Activated naive CD8-positive, alpha-beta T cell treated with anti-CD3 and anti-CD28 coated beads, Interleukin-2, amount 10 ng/mL, durations not matched to agents 7 days and 5 days (primary cell): ENCODE measurements at regions not wholly inside any gene's neighbourhood (a gene's known extent, or its start where the extent isn't known, plus 50 kb on each side); places are given as distances from the start of the nearest gene placed in this dataset.

Experiments used
- ATAC-seq: fragments of 150-1000 bp; cut with Tn5 transposase; one replicate; pipeline ENCODE4 v1.10.0; 2021; ENCODE audit warnings: low read depth, moderate library complexity
- POLR2A ChIA-PET: fragments of 350-600 bp; sonication (Branson Sonifier 250); formaldehyde crosslinking; loops from one replicate; lab custom pipeline; 2021; ENCODE audit warnings: antibody characterized with exemption; lab: Charles Lee
- DNase-seq: peaks from one replicate; pipeline ENCODE4 v3.0.0; 2021
- H3K27ac Mint-ChIP-seq: one replicate; pipeline ENCODE4 v1.8.0; 2022; ENCODE audit warnings: mild to moderate bottlenecking, mixed read lengths
- H3K27me3 Mint-ChIP-seq: one replicate; pipeline ENCODE4 v1.8.0; 2022; ENCODE audit warnings: mild to moderate bottlenecking, moderate library complexity, mixed read lengths
- H3K36me3 Mint-ChIP-seq: one replicate; pipeline ENCODE4 v1.8.0; 2021; ENCODE audit warnings: mild to moderate bottlenecking, mixed read lengths
- H3K4me1 Mint-ChIP-seq: one replicate; pipeline ENCODE4 v1.8.0; 2021; ENCODE audit warnings: mixed read lengths
- H3K4me3 Mint-ChIP-seq: one replicate; pipeline ENCODE4 v1.8.0; 2022; ENCODE audit warnings: mild to moderate bottlenecking, moderate library complexity, mixed read lengths
- H3K9me3 Mint-ChIP-seq: one replicate; pipeline ENCODE4 v1.8.0; 2021; ENCODE audit warnings: mixed read lengths

GRCh38 chr5:120080781-120081180, 383.3 kb upstream of the PRR16 start:
- no peak overlapping the region for H3K27ac Mint-ChIP-seq
- H3K27me3 Mint-ChIP-seq, result no peaks in the 10 kb centered on the region
- H3K36me3 Mint-ChIP-seq, result no peaks in the 10 kb centered on the region
- no peak overlapping the region for H3K4me3 Mint-ChIP-seq
- POLR2A ChIA-PET, result no interaction called here
- no peaks in the 10 kb centered on the region for H3K9me3 Mint-ChIP-seq
- no peak for DNase-seq
- no peak for ATAC-seq
- H3K4me1 Mint-ChIP-seq, result no peaks in the 10 kb centered on the region

- no peak for DNase-seq
- Mint-ChIP-seq H3K27me3 (no peaks in the 10 kb centered on the region), H3K4me1 (no peaks in the 10 kb centered on the region), H3K9me3 (no peaks in the 10 kb centered on the region), H3K36me3 (no peaks in the 10 kb centered on the region), H3K4me3 (no peak overlapping the region), H3K27ac (no peak overlapping the region)
- POLR2A ChIA-PET, result no interaction called here
- no peak for ATAC-seq
Observed at GRCh38 chr5:120082316-120083068, 381.6 kb upstream of the PRR16 start.

- Mint-ChIP-seq H3K27me3 (no peaks in the 10 kb centered on the region), H3K36me3 (no peaks in the 10 kb centered on the region), H3K4me1 (peaks cover 7% of the 10 kb centered on the region), H3K4me3 (no peak overlapping the region), H3K27ac (no peak overlapping the region), H3K9me3 (no peaks in the 10 kb centered on the region)
- DNase-seq, result no peak
- POLR2A ChIA-PET, result no interaction called here
- no peak for ATAC-seq
Observed at GRCh38 chr5:120083851-120084542, 380.1 kb upstream of the PRR16 start.

GRCh38 chr5:120084543-120084870, 379.6 kb upstream of the PRR16 start:
- Mint-ChIP-seq H3K9me3 (no peaks in the 10 kb centered on the region), H3K4me1 (peaks cover 8% of the 10 kb centered on the region), H3K27me3 (no peaks in the 10 kb centered on the region), H3K4me3 (no peak overlapping the region), H3K36me3 (no peaks in the 10 kb centered on the region), H3K27ac (no peak overlapping the region)
- POLR2A ChIA-PET, result no interaction called here
- ATAC-seq (no peak), DNase-seq (no peak)

GRCh38 chr5:120086081-120086480, 378.0 kb upstream of the PRR16 start:
- Mint-ChIP-seq H3K27ac (no peak overlapping the region), H3K9me3 (no peaks in the 10 kb centered on the region), H3K4me3 (no peak overlapping the region), H3K4me1 (peaks cover 8% of the 10 kb centered on the region), H3K36me3 (no peaks in the 10 kb centered on the region), H3K27me3 (no peaks in the 10 kb centered on the region)
- POLR2A ChIA-PET, result no interaction called here
- no peak for ATAC-seq
- DNase-seq, result no peak

GRCh38 chr5:120088412-120088811, 375.7 kb upstream of the PRR16 start:
- no peaks in the 10 kb centered on the region for H3K27me3 Mint-ChIP-seq
- POLR2A ChIA-PET, result no interaction called here
- no peak overlapping the region for H3K4me3 Mint-ChIP-seq
- no peak for DNase-seq
- no peaks in the 10 kb centered on the region for H3K9me3 Mint-ChIP-seq
- H3K4me1 Mint-ChIP-seq, result peaks cover 8% of the 10 kb centered on the region
- no peak overlapping the region for H3K27ac Mint-ChIP-seq
- H3K36me3 Mint-ChIP-seq, result no peaks in the 10 kb centered on the region
- ATAC-seq, result no peak

GRCh38 chr5:120088836-120089235, 375.3 kb upstream of the PRR16 start:
- DNase-seq (no peak), ATAC-seq (no peak)
- POLR2A ChIA-PET, result no interaction called here
- no peaks in the 10 kb centered on the region for H3K9me3 Mint-ChIP-seq
- peaks cover 8% of the 10 kb centered on the region for H3K4me1 Mint-ChIP-seq
- no peak overlapping the region for H3K4me3 Mint-ChIP-seq
- H3K27ac Mint-ChIP-seq, result no peak overlapping the region
- H3K27me3 Mint-ChIP-seq, result no peaks in the 10 kb centered on the region
- H3K36me3 Mint-ChIP-seq, result no peaks in the 10 kb centered on the region

- Mint-ChIP-seq H3K4me1 (peaks cover 8% of the 10 kb centered on the region), H3K27ac (no peak overlapping the region), H3K27me3 (no peaks in the 10 kb centered on the region), H3K9me3 (no peaks in the 10 kb centered on the region), H3K36me3 (no peaks in the 10 kb centered on the region), H3K4me3 (no peak overlapping the region)
- no peak for ATAC-seq
- no peak for DNase-seq
- POLR2A ChIA-PET, result no interaction called here
Observed at GRCh38 chr5:120091376-120091948, 372.6 kb upstream of the PRR16 start.

GRCh38 chr5:120092649-120093048, 371.5 kb upstream of the PRR16 start:
- DNase-seq (no peak), ATAC-seq (no peak)
- no peaks in the 10 kb centered on the region for H3K36me3 Mint-ChIP-seq
- H3K4me3 Mint-ChIP-seq, result no peak overlapping the region
- H3K4me1 Mint-ChIP-seq, result peaks cover 8% of the 10 kb centered on the region
- no peak overlapping the region for H3K27ac Mint-ChIP-seq
- no peaks in the 10 kb centered on the region for H3K9me3 Mint-ChIP-seq
- POLR2A ChIA-PET, result no interaction called here
- H3K27me3 Mint-ChIP-seq, result no peaks in the 10 kb centered on the region

- POLR2A ChIA-PET, result no interaction called here
- Mint-ChIP-seq H3K27ac (no peak overlapping the region), H3K9me3 (no peaks in the 10 kb centered on the region)
Observed at GRCh38 chr5:120093178-120093577, 370.9 kb upstream of the PRR16 start.

GRCh38 chr5:120096413-120096812, 367.7 kb upstream of the PRR16 start:
- no peaks in the 10 kb centered on the region for H3K36me3 Mint-ChIP-seq
- DNase-seq (no peak), ATAC-seq (no peak)
- POLR2A ChIA-PET, result no interaction called here
- peaks cover 2% of the 10 kb centered on the region for H3K27me3 Mint-ChIP-seq
- H3K4me1 Mint-ChIP-seq, result no peaks in the 10 kb centered on the region
- no peak overlapping the region for H3K27ac Mint-ChIP-seq
- no peak overlapping the region for H3K4me3 Mint-ChIP-seq
- no peaks in the 10 kb centered on the region for H3K9me3 Mint-ChIP-seq

More at GRCh38 chr5:120093178-120093577, 370.9 kb upstream of the PRR16 start:
- H3K27me3 Mint-ChIP-seq, result no peaks in the 10 kb centered on the region
- no peak overlapping the region for H3K4me3 Mint-ChIP-seq
- H3K36me3 Mint-ChIP-seq, result no peaks in the 10 kb centered on the region
- DNase-seq (no peak), ATAC-seq (no peak)
- peaks cover 7% of the 10 kb centered on the region for H3K4me1 Mint-ChIP-seq

GRCh38 chr5:120098426-120098825, 365.7 kb upstream of the PRR16 start:
- Mint-ChIP-seq H3K4me3 (no peak overlapping the region), H3K27me3 (peaks cover 2% of the 10 kb centered on the region), H3K27ac (no peak overlapping the region), H3K9me3 (no peaks in the 10 kb centered on the region), H3K36me3 (no peaks in the 10 kb centered on the region), H3K4me1 (peaks cover 2% of the 10 kb centered on the region)
- DNase-seq (no peak), ATAC-seq (no peak)
- POLR2A ChIA-PET, result no interaction called here

- no peak for ATAC-seq
Observed at GRCh38 chr5:120098902-120099535, 365.1 kb upstream of the PRR16 start.

GRCh38 chr5:120101771-120102170, 362.3 kb upstream of the PRR16 start:
- POLR2A ChIA-PET, result no interaction called here
- DNase-seq (no peak), ATAC-seq (no peak)
- no peak overlapping the region for H3K27ac Mint-ChIP-seq
- H3K36me3 Mint-ChIP-seq, result no peaks in the 10 kb centered on the region
- peaks cover 2% of the 10 kb centered on the region for H3K4me1 Mint-ChIP-seq
- H3K27me3 Mint-ChIP-seq, result peaks cover 2% of the 10 kb centered on the region
- no peaks in the 10 kb centered on the region for H3K9me3 Mint-ChIP-seq
- no peak overlapping the region for H3K4me3 Mint-ChIP-seq

More at GRCh38 chr5:120098902-120099535, 365.1 kb upstream of the PRR16 start:
- Mint-ChIP-seq H3K4me1 (peaks cover 2% of the 10 kb centered on the region), H3K27me3 (peaks cover 2% of the 10 kb centered on the region), H3K9me3 (no peaks in the 10 kb centered on the region), H3K27ac (no peak overlapping the region), H3K36me3 (no peaks in the 10 kb centered on the region), H3K4me3 (no peak overlapping the region)
- DNase-seq, result no peak
- POLR2A ChIA-PET, result no interaction called here
